ENCODE measurements at regions not wholly inside any gene's neighbourhood (a gene's known extent, or its start where the extent isn't known, plus 50 kb on each side); places are given as distances from the start of the nearest gene placed in this dataset.
A peak's percentile ranks its signal among the peaks of the same experiment; 100 is the strongest.

- CTCF ChIA-PET: no interaction called here
- no peak overlapping the region for H3K4me3 ChIP-seq
- no peaks in the 10 kb centered on the region for H3K4me1 ChIP-seq (replicated peaks; ENCODE audit: insufficient read depth)
- H3K79me2 ChIP-seq (ENCODE audit: low read depth): no peaks in the 10 kb centered on the region
- intact Hi-C loops (cut with micrococcal nuclease; ENCODE audit: unreplicated experiment): no loop called here
- DNase-seq: no peak
- H4K20me1 ChIP-seq (ENCODE audit: insufficient read depth): no peaks in the 10 kb centered on the region
- no peaks in the 10 kb centered on the region for H3F3A ChIP-seq (ENCODE audit: insufficient read depth, low read depth)
- no peaks in the 10 kb centered on the region for H3K9me2 ChIP-seq (ENCODE audit: insufficient read depth)
- no peak overlapping the region for H3K4me2 ChIP-seq
- H3K27ac ChIP-seq: no peak overlapping the region
- H2AFZ ChIP-seq: no peak overlapping the region
- TF ChIP-seq EZH2 (IDR thresholded peaks at IDR 0.05; ENCODE audit: low read depth) (no peak), CTCF (conservative IDR thresholded peaks at IDR 0.05) (no peak)
- peaks cover 8% of the 10 kb centered on the region; the same call in 1 of the 2 replicates for H3K9me3 ChIP-seq (ENCODE audit: insufficient read depth, low read depth)
- H3K36me3 ChIP-seq (ENCODE audit: low read depth): no peaks in the 10 kb centered on the region
- no TSS peak for BruUV-seq (replicated peaks)
- POLR2A ChIA-PET (ENCODE audit: unreplicated experiment): no interaction called here
- H3K27me3 ChIP-seq (ENCODE audit: insufficient read depth, low read depth): no peaks in the 10 kb centered on the region
Measured at GRCh38 chr2:53111004-53111403, 656.6 kb upstream of the CHAC2 start.

GRCh38 chr2:53108246-53108645 is 659.4 kb upstream of the CHAC2 start:
- H3K4me1 ChIP-seq (replicated peaks; ENCODE audit: insufficient read depth): peaks cover 11% of the 10 kb centered on the region
- H3K9me2 ChIP-seq (ENCODE audit: insufficient read depth): no peaks in the 10 kb centered on the region
- POLR2A ChIA-PET (ENCODE audit: unreplicated experiment): no interaction called here
- CTCF ChIA-PET: no interaction called here
- no peaks in the 10 kb centered on the region for H3K79me2 ChIP-seq (ENCODE audit: low read depth)
- peaks cover 5% of the 10 kb centered on the region; the same call in 1 of the 2 replicates for H3K9me3 ChIP-seq (ENCODE audit: insufficient read depth, low read depth)
- intact Hi-C loops (cut with micrococcal nuclease; ENCODE audit: unreplicated experiment): no loop called here
- BruUV-seq (replicated peaks): no TSS peak
- H4K20me1 ChIP-seq (ENCODE audit: insufficient read depth): no peaks in the 10 kb centered on the region
- no peaks in the 10 kb centered on the region for H3K27me3 ChIP-seq (ENCODE audit: insufficient read depth, low read depth)
- TF ChIP-seq EZH2 (IDR thresholded peaks at IDR 0.05; ENCODE audit: low read depth) (no peak), CTCF (conservative IDR thresholded peaks at IDR 0.05) (no peak)
- no peak for DNase-seq
- H3K4me3 ChIP-seq: no peak overlapping the region
- H3F3A ChIP-seq (ENCODE audit: insufficient read depth, low read depth): no peaks in the 10 kb centered on the region
- no peak overlapping the region for H3K27ac ChIP-seq
- no peak overlapping the region; the same call in 1 of the 2 replicates for H2AFZ ChIP-seq
- H3K36me3 ChIP-seq (ENCODE audit: low read depth): no peaks in the 10 kb centered on the region
- H3K4me2 ChIP-seq: no peak overlapping the region

- Histone ChIP-seq H3K9me2 (ENCODE audit: insufficient read depth) (no peaks in the 10 kb centered on the region), H3K27me3 (ENCODE audit: insufficient read depth, low read depth) (no peaks in the 10 kb centered on the region), H3K36me3 (ENCODE audit: low read depth) (no peaks in the 10 kb centered on the region), H3K4me2 (peak overlapping the region; percentile 4; the same call in 1 of the 2 replicates), H4K20me1 (ENCODE audit: insufficient read depth) (no peaks in the 10 kb centered on the region), H3K79me2 (ENCODE audit: low read depth) (no peaks in the 10 kb centered on the region), H3F3A (ENCODE audit: insufficient read depth, low read depth) (no peaks in the 10 kb centered on the region), H3K9me3 (ENCODE audit: insufficient read depth, low read depth) (no peaks in the 10 kb centered on the region; the same call in 1 of the 2 replicates), H3K27ac (peak overlapping the region; percentile 11; the same call in 1 of the 2 replicates), H3K4me1 (replicated peaks; ENCODE audit: insufficient read depth) (peaks cover 11% of the 10 kb centered on the region), H2AFZ (peak overlapping the region; percentile 36; the same call in 1 of the 2 replicates), H3K4me3 (no peak overlapping the region)
- ChIA-PET CTCF (no interaction called here), POLR2A (ENCODE audit: unreplicated experiment) (no interaction called here)
- peak; percentile 2 to 73 for DNase-seq
- no TSS peak for BruUV-seq (replicated peaks)
- intact Hi-C loops (cut with micrococcal nuclease; ENCODE audit: unreplicated experiment): no loop called here
- TF ChIP-seq CTCF (conservative IDR thresholded peaks at IDR 0.05): no peak
- no peak for TF ChIP-seq EZH2 (IDR thresholded peaks at IDR 0.05; ENCODE audit: low read depth)
Measured at GRCh38 chr2:53104263-53104662, 663.3 kb upstream of the CHAC2 start.

All from PC-9 (cell line).